Inflammatory macrophage treated with lipopolysaccharide for 4 hours (primary cell): ENCODE measurements at regions not wholly inside any gene's neighbourhood (a gene's known extent, or its start where the extent isn't known, plus 50 kb on each side); places are given as distances from the start of the nearest gene placed in this dataset.
"Not testable (repeated sequence)": the region's sequence is repeated elsewhere in the genome, so short reads cannot be mapped to it uniquely, and the experiment has no call there.

ENCODE experiments used
- DNase-seq: peaks from one replicate; pipeline ENCODE4 v3.0.0-alpha.2; 2020

GRCh38 chr12:115810122-115810901 lies 467.2 kb downstream of the MED13L start:
- DNase-seq: no peak

- no peak for DNase-seq
These were observed 471.5 kb downstream of the MED13L start for GRCh38 chr12:115806000-115806399.

- no peak for DNase-seq
These were observed 474.7 kb downstream of the MED13L start for GRCh38 chr12:115802767-115803166.

GRCh38 chr12:115801871-115802270 lies 475.6 kb downstream of the MED13L start:
- no peak for DNase-seq

- no peak for DNase-seq
These were observed 477.9 kb downstream of the MED13L start for GRCh38 chr12:115799610-115800009.

GRCh38 chr12:115798309-115798917 lies 479.1 kb downstream of the MED13L start:
- no peak for DNase-seq

- DNase-seq: no peak
These were observed 482.8 kb downstream of the MED13L start for GRCh38 chr12:115794659-115795081.

- no peak for DNase-seq
These were observed 486.2 kb downstream of the MED13L start for GRCh38 chr12:115791331-115791730.

GRCh38 chr12:115790526-115790925 lies 487.0 kb downstream of the MED13L start:
- no peak for DNase-seq

GRCh38 chr12:115786490-115786889 lies 491.0 kb downstream of the MED13L start:
- DNase-seq: not testable (repeated sequence)

- no peak for DNase-seq
These were observed 491.9 kb downstream of the MED13L start for GRCh38 chr12:115785548-115785947.

- DNase-seq: no peak
These were observed 501.1 kb downstream of the MED13L start for GRCh38 chr12:115776399-115776798.

- DNase-seq: no peak
These were observed 503.2 kb downstream of the MED13L start for GRCh38 chr12:115774148-115774895.

GRCh38 chr12:115771601-115772000 lies 505.9 kb downstream of the MED13L start:
- DNase-seq: no peak

- no peak for DNase-seq
These were observed 506.4 kb downstream of the MED13L start for GRCh38 chr12:115771065-115771464.

GRCh38 chr12:115770643-115771042 lies 506.9 kb downstream of the MED13L start:
- DNase-seq: no peak

- DNase-seq: no peak
These were observed 509.6 kb downstream of the MED13L start for GRCh38 chr12:115767916-115768315.

- DNase-seq: no peak
These were observed 513.4 kb downstream of the MED13L start for GRCh38 chr12:115763982-115764621.

GRCh38 chr12:115763376-115763775 lies 514.1 kb downstream of the MED13L start:
- no peak for DNase-seq

GRCh38 chr12:115762936-115763335 lies 514.6 kb downstream of the MED13L start:
- DNase-seq: no peak

- DNase-seq: no peak
These were observed 515.7 kb downstream of the MED13L start for GRCh38 chr12:115761784-115762183.

- no peak for DNase-seq
These were observed 517.3 kb downstream of the MED13L start for GRCh38 chr12:115760231-115760630.
